Adrenal gland (tissue), 5 donors: ENCODE measurements at regions not wholly inside any gene's neighbourhood (a gene's known extent, or its start where the extent isn't known, plus 50 kb on each side); places are given as distances from the start of the nearest gene placed in this dataset.

Source experiments
- POLR2A ChIP-seq, 2 donors: fragments of 450-650 bp; IDR thresholded peaks; one replicate each; pipeline ENCODE4 v1.6.1; 2017; ENCODE audit warnings: antibody characterized with exemption in 2 of 2, mild to moderate bottlenecking in 2 of 2, moderate library complexity in 1 of 2
- TF ChIP-seq, protein P1 (sequence below), 6 experiments: fragments of 450-650 bp in 4 of 6; fragments of 200-600 bp in 2 of 6; sonication (generic) in 1 of 6; IDR thresholded peaks; 1 replicate in 5 of 6; 2 replicates in 1 of 6; pipeline versions ENCODE4 v1.5.1 to v1.8.0; 2016 to 2021; ENCODE audit warnings: antibody characterized with exemption in 6 of 6, mild to moderate bottlenecking in 2 of 6, moderate library complexity in 1 of 6
- donor health status: DM: no; HTN: no; CAD: no.

DNA sequence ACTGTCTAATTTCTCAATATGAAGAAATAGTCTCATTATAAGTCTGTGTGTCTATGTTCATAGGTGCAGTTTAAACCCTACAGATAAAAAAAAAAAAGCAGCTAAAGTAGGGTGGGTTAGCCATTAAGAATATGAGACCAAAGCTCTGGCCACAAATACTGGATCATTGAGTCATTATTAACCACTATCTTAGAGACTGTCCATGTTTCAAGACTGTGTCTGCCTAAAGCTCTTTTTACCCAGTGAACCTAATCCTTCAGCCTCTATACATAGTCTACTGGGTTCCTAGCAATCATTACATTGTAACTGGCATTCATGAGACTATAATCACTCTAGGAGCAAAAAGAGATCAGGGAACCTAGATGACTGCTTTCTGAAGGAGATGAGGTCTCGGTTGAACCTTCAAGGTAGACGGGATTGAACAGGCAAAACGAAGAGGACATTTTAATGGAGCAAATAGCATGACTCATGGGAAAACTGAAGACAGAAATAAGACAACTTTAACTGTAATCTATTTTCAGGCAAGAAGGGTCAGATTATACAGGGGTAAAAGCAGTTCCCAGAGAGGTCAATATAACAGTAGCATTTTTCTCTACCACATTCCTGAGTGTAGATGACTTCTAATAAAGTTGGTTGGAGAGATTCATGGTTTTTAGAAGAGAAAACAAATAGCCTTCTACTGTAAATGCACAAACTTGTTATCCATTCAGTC, 64.0 kb upstream of the FIBIN start:
- TF ChIP-seq, protein P1, sequence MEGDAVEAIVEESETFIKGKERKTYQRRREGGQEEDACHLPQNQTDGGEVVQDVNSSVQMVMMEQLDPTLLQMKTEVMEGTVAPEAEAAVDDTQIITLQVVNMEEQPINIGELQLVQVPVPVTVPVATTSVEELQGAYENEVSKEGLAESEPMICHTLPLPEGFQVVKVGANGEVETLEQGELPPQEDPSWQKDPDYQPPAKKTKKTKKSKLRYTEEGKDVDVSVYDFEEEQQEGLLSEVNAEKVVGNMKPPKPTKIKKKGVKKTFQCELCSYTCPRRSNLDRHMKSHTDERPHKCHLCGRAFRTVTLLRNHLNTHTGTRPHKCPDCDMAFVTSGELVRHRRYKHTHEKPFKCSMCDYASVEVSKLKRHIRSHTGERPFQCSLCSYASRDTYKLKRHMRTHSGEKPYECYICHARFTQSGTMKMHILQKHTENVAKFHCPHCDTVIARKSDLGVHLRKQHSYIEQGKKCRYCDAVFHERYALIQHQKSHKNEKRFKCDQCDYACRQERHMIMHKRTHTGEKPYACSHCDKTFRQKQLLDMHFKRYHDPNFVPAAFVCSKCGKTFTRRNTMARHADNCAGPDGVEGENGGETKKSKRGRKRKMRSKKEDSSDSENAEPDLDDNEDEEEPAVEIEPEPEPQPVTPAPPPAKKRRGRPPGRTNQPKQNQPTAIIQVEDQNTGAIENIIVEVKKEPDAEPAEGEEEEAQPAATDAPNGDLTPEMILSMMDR (IDR thresholded peaks at IDR 0.05): no peak
- TF ChIP-seq POLR2A (IDR thresholded peaks at IDR 0.05): no peak
